GM12864 (cell line): ENCODE measurements at regions not wholly inside any gene's neighbourhood (a gene's known extent, or its start where the extent isn't known, plus 50 kb on each side); places are given as distances from the start of the nearest gene placed in this dataset.

ENCODE experiments used
- DNase-seq: peaks from one replicate; pipeline ENCODE4 v3.0.0-alpha.2; 2011; ENCODE audit warnings: low read depth
- H3K4me3 ChIP-seq: 2 replicates; pipeline ENCODE4 v1.5.1; 2011; ENCODE audit warnings: mild to moderate bottlenecking, low read depth, low read length, control low read depth
- TF ChIP-seq, protein P1 (sequence below): IDR thresholded peaks from 2 replicates; pipeline ENCODE4 v1.5.1; 2011; ENCODE audit warnings: low read depth, mild to moderate bottlenecking, moderate library complexity, low read length, control low read depth, inconsistent platforms; ENCODE audit errors: missing control alignments

DNA sequence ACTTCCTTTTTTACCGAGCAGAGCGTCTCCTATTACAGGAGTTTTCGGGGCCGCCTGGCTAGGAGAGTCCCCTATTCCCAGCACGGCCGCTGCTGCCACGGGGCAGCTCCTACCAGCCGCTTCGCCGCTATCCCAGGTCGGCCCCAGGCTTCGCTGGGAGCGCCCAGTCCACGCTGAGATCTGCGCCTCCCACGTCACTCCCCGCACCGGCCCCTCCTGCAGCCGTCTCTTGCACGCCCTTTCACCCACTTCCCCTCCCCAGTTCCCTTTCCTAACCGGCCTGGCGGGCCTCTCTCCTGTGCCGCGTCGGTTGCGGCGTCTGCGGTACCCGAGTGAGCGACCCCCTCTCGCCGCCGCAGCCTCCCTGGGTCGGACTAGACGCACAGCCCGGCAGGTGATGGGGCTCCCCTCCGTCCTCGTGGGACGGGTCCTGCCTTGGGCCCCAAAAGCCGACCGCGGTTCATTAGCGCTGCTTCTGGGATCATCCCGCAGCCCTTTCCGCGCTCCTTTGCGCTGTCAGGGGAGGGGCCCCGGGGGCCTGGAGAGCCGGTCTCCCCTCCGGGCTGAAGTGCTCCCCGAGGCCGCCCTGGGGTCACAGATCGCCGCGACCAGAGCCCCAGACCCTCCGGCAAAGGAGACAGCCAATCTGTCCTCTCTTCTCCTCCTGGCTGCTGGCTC, 1318.4 kb downstream of the TMEM121 start:
- TF ChIP-seq, protein P1, sequence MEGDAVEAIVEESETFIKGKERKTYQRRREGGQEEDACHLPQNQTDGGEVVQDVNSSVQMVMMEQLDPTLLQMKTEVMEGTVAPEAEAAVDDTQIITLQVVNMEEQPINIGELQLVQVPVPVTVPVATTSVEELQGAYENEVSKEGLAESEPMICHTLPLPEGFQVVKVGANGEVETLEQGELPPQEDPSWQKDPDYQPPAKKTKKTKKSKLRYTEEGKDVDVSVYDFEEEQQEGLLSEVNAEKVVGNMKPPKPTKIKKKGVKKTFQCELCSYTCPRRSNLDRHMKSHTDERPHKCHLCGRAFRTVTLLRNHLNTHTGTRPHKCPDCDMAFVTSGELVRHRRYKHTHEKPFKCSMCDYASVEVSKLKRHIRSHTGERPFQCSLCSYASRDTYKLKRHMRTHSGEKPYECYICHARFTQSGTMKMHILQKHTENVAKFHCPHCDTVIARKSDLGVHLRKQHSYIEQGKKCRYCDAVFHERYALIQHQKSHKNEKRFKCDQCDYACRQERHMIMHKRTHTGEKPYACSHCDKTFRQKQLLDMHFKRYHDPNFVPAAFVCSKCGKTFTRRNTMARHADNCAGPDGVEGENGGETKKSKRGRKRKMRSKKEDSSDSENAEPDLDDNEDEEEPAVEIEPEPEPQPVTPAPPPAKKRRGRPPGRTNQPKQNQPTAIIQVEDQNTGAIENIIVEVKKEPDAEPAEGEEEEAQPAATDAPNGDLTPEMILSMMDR, result no peak
- peak overlapping the region; percentile 63 for H3K4me3 ChIP-seq
- no peak for DNase-seq

GRCh38 chr14:106845286-106846087, 1319.1 kb downstream of the TMEM121 start:
- TF ChIP-seq, protein P1, result no peak
- peak overlapping the region; percentile 63 for H3K4me3 ChIP-seq
- no peak for DNase-seq

- DNase-seq, result no peak
- TF ChIP-seq, protein P1, result no peak
- H3K4me3 ChIP-seq, result no peak overlapping the region
These were observed 1319.8 kb downstream of the TMEM121 start for GRCh38 chr14:106846218-106846617.

DNA sequence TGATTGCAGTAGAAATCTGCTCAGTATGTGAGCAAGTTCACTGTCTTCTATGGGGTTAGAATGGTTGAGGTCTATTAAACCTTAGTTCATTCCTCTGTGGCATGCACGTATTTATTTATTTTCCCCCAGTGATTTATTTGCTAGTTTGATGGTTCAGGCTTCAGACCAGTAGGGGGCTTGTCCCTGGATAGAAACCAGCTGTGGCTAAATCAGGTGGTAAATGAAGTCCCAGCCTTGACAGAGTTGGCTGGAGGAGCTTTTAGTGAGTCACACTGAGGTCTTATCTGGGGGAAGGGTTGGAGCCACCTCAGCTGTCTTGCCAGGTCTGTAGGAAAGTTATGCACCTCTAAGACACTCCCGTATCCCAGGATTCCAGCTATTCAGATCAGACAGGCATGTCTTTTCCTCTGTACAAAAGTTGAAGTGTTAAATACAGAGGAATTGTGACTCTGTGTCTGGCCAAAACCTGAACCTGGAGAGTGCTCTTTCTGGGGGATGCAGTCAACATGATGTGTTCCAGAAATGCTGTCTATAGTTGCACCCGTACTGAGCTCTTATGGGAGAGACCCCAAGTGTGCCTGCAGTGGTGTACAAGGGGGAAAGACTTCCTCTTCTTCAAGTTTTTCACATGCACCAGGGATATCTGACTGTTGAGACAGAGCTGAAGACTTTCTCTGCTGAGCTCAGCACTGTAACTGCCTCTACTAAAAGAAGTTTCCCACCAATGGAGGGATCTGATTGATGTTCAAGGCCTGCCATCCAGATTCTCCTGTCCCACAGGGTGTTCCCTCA, 1322.1 kb downstream of the TMEM121 start:
- no peak for DNase-seq
- H3K4me3 ChIP-seq, result no peak overlapping the region
- TF ChIP-seq, protein P1, result peak; percentile 64

- TF ChIP-seq, protein P1, result no peak
- peak overlapping the region; percentile 55 for H3K4me3 ChIP-seq
- no peak for DNase-seq
These were observed 1324.8 kb downstream of the TMEM121 start for GRCh38 chr14:106850913-106851825.

DNA sequence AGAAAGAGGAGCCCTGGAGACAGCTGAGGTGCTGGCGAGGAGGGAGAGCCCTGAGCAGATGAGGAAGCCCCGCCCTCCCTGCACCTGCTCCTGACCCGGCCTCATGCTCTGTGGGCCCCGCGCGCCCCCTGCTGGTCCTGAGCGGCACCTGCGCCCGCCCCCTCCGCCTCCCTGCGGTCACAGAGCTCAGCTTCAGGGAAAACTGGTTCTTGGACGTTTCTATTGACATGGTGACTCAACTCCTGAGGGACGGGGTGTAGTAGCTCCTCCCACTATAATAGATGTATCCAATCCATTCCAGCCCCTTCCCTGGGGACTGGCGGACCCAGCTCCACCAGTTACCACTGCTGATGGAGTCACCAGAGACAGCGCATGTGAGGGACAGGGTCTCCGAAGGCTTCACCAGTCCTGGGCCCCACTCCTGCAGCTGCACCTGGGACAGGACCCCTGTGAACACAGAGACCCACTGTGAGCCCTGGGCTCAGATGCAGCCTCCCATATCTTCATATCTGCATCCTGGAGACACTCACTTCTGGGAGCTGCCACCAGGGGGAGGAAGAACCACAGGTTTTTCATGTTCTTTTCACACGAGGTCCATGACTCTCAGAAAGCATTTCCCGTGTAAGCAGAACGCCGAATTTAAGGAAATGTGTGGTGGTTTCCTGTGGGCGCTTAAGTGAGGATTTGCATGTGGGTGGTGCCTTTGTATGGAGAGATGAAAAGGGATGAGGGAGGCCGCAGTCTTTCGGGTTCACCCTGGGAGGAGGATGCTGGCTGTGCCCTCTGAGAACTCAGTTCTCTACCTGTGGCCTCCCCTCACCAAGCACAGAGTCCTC, 1346.4 kb downstream of the TMEM121 start:
- TF ChIP-seq, protein P1, result peak; percentile 83
- peak overlapping the region; percentile 24; the same call in 1 of the 2 replicates for H3K4me3 ChIP-seq
- no peak for DNase-seq
